ENCODE measurements at regions not wholly inside any gene's neighbourhood (a gene's known extent, or its start where the extent isn't known, plus 50 kb on each side); places are given as distances from the start of the nearest gene placed in this dataset.

GRCh38 chr10:78559661-78560340 is 509.0 kb upstream of the ZMIZ1 start:
- Histone ChIP-seq H3K36me3 (ENCODE audit: control insufficient read depth in 2 of 2, extremely low read depth in 1 of 2, insufficient read depth in 1 of 2, low read length in 1 of 2) (no peaks in the 10 kb centered on the region), H3K4me3 (ENCODE audit: control insufficient read depth in 1 of 2, extremely low read depth in 1 of 2, low read length in 1 of 2) (no peak overlapping the region), H3K27me3 (replicated peaks in 1 of 2; ENCODE audit: control insufficient read depth in 2 of 2, extremely low read depth in 1 of 2, insufficient read depth in 2 of 2, low read length in 1 of 2) (peaks cover 0 to 3% of the 10 kb centered on the region in 2 experiments), H3K9me3 (no peaks in the 10 kb centered on the region), H3K4me1 (ENCODE audit: control insufficient read depth in 1 of 2, extremely low read depth in 1 of 2, insufficient read depth in 2 of 2, low read length in 2 of 2) (no peaks in the 10 kb centered on the region), H3K27ac (ENCODE audit: low read length) (no peak overlapping the region)
- Mint-ChIP-seq H3K4me1 (no peaks in the 10 kb centered on the region), H3K27me3 (peaks cover 3% of the 10 kb centered on the region in 2 donors), H3K4me3 (no peak overlapping the region), H3K27ac (no peak overlapping the region), H3K9me3 (peaks cover 0 to 3% (median 0%) of the 10 kb centered on the region in 3 donors), H3K36me3 (no peaks in the 10 kb centered on the region)
- ChIA-PET POLR2A (no interaction called here), CTCF (no interaction called here)
- DNase-seq: no peak
- ATAC-seq (replicated peaks in 1 of 4): no peak
- WGBS (ENCODE audit: insufficient coverage): 74% methylated on average over 5 of the region's 10 CpGs

DNA sequence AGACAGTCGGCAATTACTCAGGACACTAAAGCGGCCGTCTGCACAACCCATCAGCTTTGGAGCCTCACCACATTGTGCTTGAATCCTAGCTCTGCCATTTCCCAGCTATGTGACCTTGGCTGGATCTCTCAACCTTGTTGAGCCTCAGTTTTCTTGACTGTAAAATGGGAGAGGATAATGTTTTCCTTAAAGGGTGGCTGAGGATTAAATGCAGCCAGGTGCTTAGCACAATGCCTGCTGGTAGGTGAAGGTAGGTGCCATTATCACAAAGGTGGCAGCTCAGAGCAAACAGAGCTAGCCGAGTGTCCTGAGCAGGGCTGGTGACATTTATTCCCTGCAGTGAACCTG is 508.5 kb upstream of the ZMIZ1 start:
- 85% methylated on average over 2 of the region's 4 CpGs for WGBS (ENCODE audit: insufficient coverage)
- POLR2A ChIA-PET: no interaction called here
- H3K4me3 Mint-ChIP-seq: no peak overlapping the region

GRCh38 chr10:78563314-78563713 is 505.5 kb upstream of the ZMIZ1 start:
- POLR2A ChIA-PET: no interaction called here
- Mint-ChIP-seq H3K4me1 (no peaks in the 10 kb centered on the region), H3K36me3 (no peaks in the 10 kb centered on the region), H3K27ac (no peak overlapping the region), H3K27me3 (peaks cover 5 to 9% of the 10 kb centered on the region in 2 donors), H3K9me3 (no peaks in the 10 kb centered on the region), H3K4me3 (no peak overlapping the region)
- Histone ChIP-seq H3K4me3 (ENCODE audit: control insufficient read depth in 1 of 2, extremely low read depth in 1 of 2, low read length in 1 of 2) (no peak overlapping the region), H3K27ac (ENCODE audit: low read length) (no peak overlapping the region), H3K9me3 (no peaks in the 10 kb centered on the region), H3K36me3 (ENCODE audit: control insufficient read depth in 2 of 2, extremely low read depth in 1 of 2, insufficient read depth in 1 of 2, low read length in 1 of 2) (no peaks in the 10 kb centered on the region), H3K27me3 (replicated peaks in 1 of 2; ENCODE audit: control insufficient read depth in 2 of 2, extremely low read depth in 1 of 2, insufficient read depth in 2 of 2, low read length in 1 of 2) (peaks cover 0 to 3% of the 10 kb centered on the region in 2 experiments), H3K4me1 (ENCODE audit: control insufficient read depth in 1 of 2, extremely low read depth in 1 of 2, insufficient read depth in 2 of 2, low read length in 2 of 2) (no peaks in the 10 kb centered on the region)
- no peak for DNase-seq
- CTCF ChIA-PET: no interaction called here
- no peak for ATAC-seq (replicated peaks in 1 of 4)
- WGBS (ENCODE audit: insufficient coverage): no CpG with 5 or more reads among the region's 2 CpGs

More for the DNA sequence above, 508.5 kb upstream of the ZMIZ1 start:
- Histone ChIP-seq H3K4me3 (ENCODE audit: control insufficient read depth in 1 of 2, extremely low read depth in 1 of 2, low read length in 1 of 2) (no peak overlapping the region), H3K4me1 (ENCODE audit: control insufficient read depth in 1 of 2, extremely low read depth in 1 of 2, insufficient read depth in 2 of 2, low read length in 2 of 2) (no peaks in the 10 kb centered on the region), H3K27me3 (replicated peaks in 1 of 2; ENCODE audit: control insufficient read depth in 2 of 2, extremely low read depth in 1 of 2, insufficient read depth in 2 of 2, low read length in 1 of 2) (peaks cover 0 to 3% of the 10 kb centered on the region in 2 experiments), H3K9me3 (no peaks in the 10 kb centered on the region), H3K36me3 (ENCODE audit: control insufficient read depth in 2 of 2, extremely low read depth in 1 of 2, insufficient read depth in 1 of 2, low read length in 1 of 2) (no peaks in the 10 kb centered on the region), H3K27ac (ENCODE audit: low read length) (no peak overlapping the region)
- CTCF ChIA-PET: no interaction called here
- H3K27me3 Mint-ChIP-seq: peaks cover 3% of the 10 kb centered on the region in 2 donors
- no peaks in the 10 kb centered on the region for H3K36me3 Mint-ChIP-seq
- no peaks in the 10 kb centered on the region for H3K9me3 Mint-ChIP-seq
- H3K27ac Mint-ChIP-seq: no peak overlapping the region
- H3K4me1 Mint-ChIP-seq: no peaks in the 10 kb centered on the region
- no peak for ATAC-seq (replicated peaks in 1 of 4)
- DNase-seq: no peak

DNA sequence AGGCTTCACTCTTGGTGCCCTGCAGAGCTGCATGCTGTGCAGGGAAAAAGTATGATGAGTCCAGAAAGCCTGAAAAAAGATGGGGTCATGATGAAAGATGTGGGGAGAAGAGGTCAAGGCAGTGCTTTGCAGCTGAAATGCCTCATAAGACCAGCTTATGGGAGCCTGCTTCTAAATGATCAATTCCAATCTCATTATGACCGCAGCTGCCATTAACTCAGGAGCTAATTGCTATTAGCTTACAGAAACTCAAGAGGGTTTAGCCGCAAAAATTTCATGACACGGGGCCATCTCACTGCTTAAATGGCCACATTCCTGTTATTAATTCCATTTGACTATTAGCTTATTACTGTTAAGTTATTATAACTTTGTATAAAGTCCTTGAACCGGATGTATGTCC is 502.9 kb upstream of the ZMIZ1 start:
- Histone ChIP-seq H3K27me3 (replicated peaks in 1 of 2; ENCODE audit: control insufficient read depth in 2 of 2, extremely low read depth in 1 of 2, insufficient read depth in 2 of 2, low read length in 1 of 2) (peaks cover 0 to 3% of the 10 kb centered on the region in 2 experiments), H3K9me3 (no peaks in the 10 kb centered on the region), H3K4me1 (ENCODE audit: control insufficient read depth in 1 of 2, extremely low read depth in 1 of 2, insufficient read depth in 2 of 2, low read length in 2 of 2) (no peaks in the 10 kb centered on the region), H3K27ac (ENCODE audit: low read length) (no peak overlapping the region), H3K36me3 (ENCODE audit: control insufficient read depth in 2 of 2, extremely low read depth in 1 of 2, insufficient read depth in 1 of 2, low read length in 1 of 2) (no peaks in the 10 kb centered on the region), H3K4me3 (ENCODE audit: control insufficient read depth in 1 of 2, extremely low read depth in 1 of 2, low read length in 1 of 2) (no peak overlapping the region)
- ChIA-PET CTCF (no interaction called here), POLR2A (no interaction called here)
- no peak overlapping the region for H3K27ac Mint-ChIP-seq
- H3K9me3 Mint-ChIP-seq: no peaks in the 10 kb centered on the region
- DNase-seq: no peak
- peaks cover 9 to 10% of the 10 kb centered on the region in 2 donors for H3K27me3 Mint-ChIP-seq
- 80% methylated on average over 1 of the region's 4 CpGs for WGBS (ENCODE audit: insufficient coverage)
- no peak overlapping the region for H3K4me3 Mint-ChIP-seq
- no peaks in the 10 kb centered on the region for H3K36me3 Mint-ChIP-seq
- ATAC-seq (replicated peaks in 1 of 4): no peak
- H3K4me1 Mint-ChIP-seq: no peaks in the 10 kb centered on the region

DNA sequence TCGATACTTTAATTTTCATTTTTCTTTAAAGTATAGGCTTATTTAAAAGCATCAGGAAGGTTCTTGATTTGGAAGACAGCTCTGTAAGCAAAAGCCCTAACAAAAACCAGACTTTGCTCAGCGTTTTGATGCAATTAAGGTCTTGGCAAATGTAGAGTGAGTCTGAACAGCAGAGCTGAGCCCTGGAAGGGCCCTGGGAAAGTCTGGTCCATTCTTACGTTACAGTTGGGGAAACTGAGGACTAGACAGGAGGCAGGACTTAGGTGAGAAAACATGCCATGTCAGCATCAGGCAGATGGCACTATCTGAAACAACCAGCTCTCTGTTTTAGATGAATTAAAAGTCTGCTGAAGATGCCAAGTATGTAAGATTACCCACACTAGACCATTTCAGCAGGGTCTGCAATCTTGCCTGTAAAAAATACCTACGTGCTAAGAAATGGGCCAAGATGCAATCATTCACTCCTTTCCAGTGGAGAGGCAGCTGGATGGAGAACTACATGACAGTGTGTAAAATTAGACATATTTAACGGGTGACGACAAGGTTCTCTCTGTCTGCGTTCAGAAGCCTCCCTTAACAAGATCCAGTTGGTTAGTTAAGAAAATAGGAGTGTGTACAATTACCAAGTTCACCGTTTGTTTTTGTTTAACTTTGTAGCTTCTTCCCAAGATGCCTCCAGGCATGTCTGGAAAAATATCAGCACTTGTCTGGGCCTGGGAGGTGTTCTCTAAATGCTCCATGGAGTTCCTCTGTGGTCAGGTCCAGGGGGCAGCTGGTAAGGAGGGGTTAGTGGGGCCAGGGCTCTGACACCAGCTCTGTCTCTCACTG is 502.3 kb upstream of the ZMIZ1 start:
- ChIA-PET POLR2A (no interaction called here), CTCF (no interaction called here)
- whole genome bisulfite sequencing (ENCODE audit: insufficient coverage): 66% methylated on average over 2 of the region's 8 CpGs
- Mint-ChIP-seq H3K4me3 (no peak overlapping the region), H3K27me3 (peaks cover 9 to 11% of the 10 kb centered on the region in 2 donors), H3K36me3 (no peaks in the 10 kb centered on the region), H3K4me1 (no peaks in the 10 kb centered on the region), H3K27ac (no peak overlapping the region), H3K9me3 (no peaks in the 10 kb centered on the region)
- Histone ChIP-seq H3K4me1 (ENCODE audit: control insufficient read depth in 1 of 2, extremely low read depth in 1 of 2, insufficient read depth in 2 of 2, low read length in 2 of 2) (no peaks in the 10 kb centered on the region), H3K9me3 (no peaks in the 10 kb centered on the region), H3K36me3 (ENCODE audit: control insufficient read depth in 2 of 2, extremely low read depth in 1 of 2, insufficient read depth in 1 of 2, low read length in 1 of 2) (no peaks in the 10 kb centered on the region), H3K4me3 (ENCODE audit: control insufficient read depth in 1 of 2, extremely low read depth in 1 of 2, low read length in 1 of 2) (no peak overlapping the region), H3K27me3 (replicated peaks in 1 of 2; ENCODE audit: control insufficient read depth in 2 of 2, extremely low read depth in 1 of 2, insufficient read depth in 2 of 2, low read length in 1 of 2) (peaks cover 0 to 3% of the 10 kb centered on the region in 2 experiments), H3K27ac (ENCODE audit: low read length) (no peak overlapping the region)
- DNase-seq (no peak), ATAC-seq (replicated peaks in 1 of 4) (no peak)

GRCh38 chr10:78567680-78568455 is 500.9 kb upstream of the ZMIZ1 start:
- Histone ChIP-seq H3K36me3 (ENCODE audit: control insufficient read depth in 2 of 2, extremely low read depth in 1 of 2, insufficient read depth in 1 of 2, low read length in 1 of 2) (no peaks in the 10 kb centered on the region), H3K4me3 (ENCODE audit: control insufficient read depth in 1 of 2, extremely low read depth in 1 of 2, low read length in 1 of 2) (no peak overlapping the region), H3K9me3 (no peaks in the 10 kb centered on the region), H3K4me1 (ENCODE audit: control insufficient read depth in 1 of 2, extremely low read depth in 1 of 2, insufficient read depth in 2 of 2, low read length in 2 of 2) (no peaks in the 10 kb centered on the region), H3K27ac (ENCODE audit: low read length) (no peak overlapping the region), H3K27me3 (replicated peaks in 1 of 2; ENCODE audit: control insufficient read depth in 2 of 2, extremely low read depth in 1 of 2, insufficient read depth in 2 of 2, low read length in 1 of 2) (peaks cover 0 to 5% of the 10 kb centered on the region in 2 experiments)
- ChIA-PET CTCF (no interaction called here), POLR2A (no interaction called here)
- H3K9me3 Mint-ChIP-seq: no peaks in the 10 kb centered on the region
- H3K4me3 Mint-ChIP-seq: no peak overlapping the region
- ATAC-seq (replicated peaks in 1 of 4): no peak
- 85% methylated on average over 5 of the region's 10 CpGs for whole genome bisulfite sequencing (ENCODE audit: insufficient coverage)
- no peaks in the 10 kb centered on the region for H3K36me3 Mint-ChIP-seq
- no peak overlapping the region for H3K27ac Mint-ChIP-seq
- peaks cover 9 to 10% of the 10 kb centered on the region in 2 donors for H3K27me3 Mint-ChIP-seq
- no peak for DNase-seq
- no peaks in the 10 kb centered on the region for H3K4me1 Mint-ChIP-seq

Measured in T-cell (primary cell).